ELR (cell line): ENCODE measurements at regions not wholly inside any gene's neighbourhood (a gene's known extent, or its start where the extent isn't known, plus 50 kb on each side); places are given as distances from the start of the nearest gene placed in this dataset.
"Not testable (repeated sequence)": the region's sequence is repeated elsewhere in the genome, so short reads cannot be mapped to it uniquely, and the experiment has no call there.

Experiments used
- DNase-seq: peaks from one replicate; pipeline ENCODE4 v3.0.0-alpha.2; 2015; ENCODE audit warnings: low read depth

- no peak for DNase-seq
Observed at GRCh38 chr14:57061009-57061711, 207.5 kb downstream of the EXOC5 start.

- peak; percentile 1 for DNase-seq
Observed at GRCh38 chr14:57060276-57060955, 208.3 kb downstream of the EXOC5 start.

- DNase-seq, result no peak
Observed at GRCh38 chr14:57058319-57058718, 210.4 kb downstream of the EXOC5 start.

DNA sequence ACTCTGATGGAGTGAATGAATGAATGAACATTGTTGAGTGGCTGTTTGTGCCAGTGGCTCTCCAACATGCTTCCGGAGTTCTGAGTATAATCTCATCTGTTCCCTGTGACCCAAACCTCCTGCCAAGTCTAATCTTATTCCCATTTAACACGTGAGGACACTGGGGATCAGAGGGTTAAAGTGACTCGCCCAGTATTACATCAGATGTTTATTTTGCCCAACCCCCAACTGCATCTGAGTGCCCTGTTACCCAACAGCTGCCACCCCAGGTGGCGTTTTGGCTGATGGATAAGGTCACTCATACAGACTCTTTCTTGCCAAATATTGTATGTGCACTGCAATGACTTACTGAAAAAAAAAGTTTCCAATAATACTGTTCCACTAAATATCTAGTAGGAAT is 210.9 kb downstream of the EXOC5 start:
- no peak for DNase-seq

DNA sequence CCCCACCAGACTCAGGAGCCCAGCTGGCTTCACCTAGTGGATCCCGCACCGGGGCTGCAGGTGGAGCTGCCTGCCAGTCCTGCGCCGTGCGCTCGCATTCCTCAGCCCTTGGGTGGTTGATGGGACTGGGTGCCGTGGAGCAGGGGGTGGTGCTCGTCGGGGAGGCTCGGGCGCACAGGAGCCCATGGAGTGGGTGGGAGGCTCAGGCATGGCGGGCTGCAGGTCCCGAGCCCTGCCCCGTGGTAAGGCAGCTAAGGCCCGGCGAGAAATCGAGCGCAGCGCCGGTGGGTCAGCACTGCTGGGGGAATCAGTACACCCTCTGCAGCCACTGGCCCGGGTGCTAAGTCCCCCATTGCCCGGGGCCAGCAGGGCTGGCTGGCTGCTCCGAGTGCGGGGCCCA is 212.2 kb downstream of the EXOC5 start:
- DNase-seq, result not testable (repeated sequence)

DNA sequence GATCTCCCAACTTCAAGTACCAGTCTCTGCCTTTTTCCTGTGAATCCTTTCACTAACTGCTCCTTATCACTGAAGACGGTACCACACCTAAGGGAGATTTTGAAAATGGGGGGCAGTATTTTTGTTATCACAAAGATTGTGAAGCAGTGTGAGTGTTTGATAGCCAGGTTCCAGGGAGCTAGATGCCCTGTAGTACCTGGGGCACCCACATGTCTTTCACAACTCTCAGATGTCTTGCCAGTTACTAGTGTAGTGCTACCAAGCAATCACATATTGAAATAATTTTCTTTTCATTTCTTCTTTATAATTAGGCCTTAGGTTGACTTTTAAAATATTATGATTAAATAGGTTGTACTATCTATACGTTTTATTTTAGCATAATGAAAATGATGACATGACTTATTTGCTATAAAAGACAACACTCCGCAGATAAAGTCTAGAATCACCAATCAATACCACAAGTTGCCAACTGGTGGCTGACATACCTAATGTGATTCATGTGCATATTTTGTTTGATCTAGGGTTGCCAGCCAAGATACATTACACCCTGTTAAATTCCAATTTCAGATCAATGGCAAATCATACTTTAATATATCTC is 215.9 kb downstream of the EXOC5 start:
- no peak for DNase-seq

DNA sequence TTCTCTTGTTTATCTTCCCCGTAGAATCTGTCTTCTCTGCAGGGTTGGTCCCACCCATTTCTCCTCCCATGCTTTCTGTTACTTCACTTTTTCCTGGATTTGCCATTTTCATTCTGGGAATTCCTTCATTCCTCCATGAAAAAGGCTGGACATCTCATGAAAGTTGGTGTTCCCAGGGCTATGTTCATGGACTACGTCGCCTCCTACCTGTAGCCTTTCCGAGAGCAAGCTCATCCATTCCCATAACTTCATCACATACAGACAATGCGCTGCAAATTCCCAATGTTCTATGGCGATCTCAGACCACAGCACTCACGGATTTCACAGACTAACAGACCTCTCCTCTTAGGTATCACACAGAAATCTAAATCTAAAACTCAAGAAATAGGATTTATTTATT is 217.1 kb downstream of the EXOC5 start:
- DNase-seq, result no peak

- DNase-seq, result no peak
Observed at GRCh38 chr14:57049848-57050247, 218.9 kb downstream of the EXOC5 start.

DNA sequence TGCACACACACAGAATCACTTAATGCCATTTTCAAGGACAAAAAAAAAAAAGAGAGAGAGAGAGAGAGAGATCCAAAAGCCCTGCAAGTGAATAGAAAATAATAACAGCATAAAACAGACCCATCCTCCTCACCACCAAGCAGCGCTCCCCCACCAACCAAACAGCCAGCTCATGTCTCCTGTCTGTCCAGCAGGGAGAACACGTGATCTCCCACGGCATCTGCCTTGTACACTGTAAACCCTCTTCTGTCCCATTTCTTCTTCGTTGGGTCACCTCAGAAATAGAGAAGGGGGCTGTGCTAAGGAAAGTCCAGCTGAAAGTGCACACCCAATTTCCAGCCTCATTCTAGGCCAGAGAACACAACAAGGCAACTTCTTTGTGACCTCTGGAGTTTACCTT is 222.5 kb downstream of the EXOC5 start:
- DNase-seq, result no peak

DNA sequence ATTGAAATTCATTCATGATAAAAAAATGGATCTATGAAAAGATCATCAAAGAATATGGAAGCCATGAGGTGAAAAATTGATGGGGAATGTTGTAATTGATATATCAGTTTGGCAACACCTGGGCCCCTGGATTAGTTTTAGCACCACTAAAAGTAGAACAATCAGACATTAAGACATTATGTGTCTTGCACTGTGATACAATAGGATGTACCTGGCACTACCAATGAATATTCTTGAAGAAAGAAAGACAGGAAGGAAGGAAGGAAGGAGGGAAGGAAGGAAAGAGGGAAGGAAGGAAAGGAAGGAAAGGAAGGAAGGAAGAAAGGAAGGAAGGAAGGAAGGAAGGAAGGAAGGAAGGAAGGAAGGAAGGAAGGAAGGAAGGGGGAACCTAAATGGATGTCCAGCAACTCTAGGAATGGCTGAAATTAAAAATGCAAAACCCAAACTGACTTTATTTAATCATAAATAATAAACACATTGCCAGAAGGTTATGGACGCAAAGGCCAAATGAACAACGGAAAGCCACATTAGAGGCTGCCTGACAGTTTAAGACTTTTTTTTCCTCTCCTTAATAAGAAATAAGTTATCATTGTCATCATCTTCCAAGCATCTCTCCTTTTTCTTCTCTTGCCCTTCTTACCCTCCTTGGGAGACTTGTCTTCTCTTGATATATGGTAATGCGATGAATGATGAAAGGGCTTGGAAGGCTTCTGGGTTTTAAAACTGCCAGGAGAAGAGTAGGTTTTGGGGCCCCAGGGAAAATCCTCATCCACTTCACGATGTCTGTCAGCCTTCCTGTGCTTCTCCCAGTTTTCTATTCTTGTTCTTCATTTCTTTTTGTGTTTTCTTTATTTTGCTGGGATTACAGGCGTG is 224.4 kb downstream of the EXOC5 start:
- DNase-seq, result not testable (repeated sequence)

DNA sequence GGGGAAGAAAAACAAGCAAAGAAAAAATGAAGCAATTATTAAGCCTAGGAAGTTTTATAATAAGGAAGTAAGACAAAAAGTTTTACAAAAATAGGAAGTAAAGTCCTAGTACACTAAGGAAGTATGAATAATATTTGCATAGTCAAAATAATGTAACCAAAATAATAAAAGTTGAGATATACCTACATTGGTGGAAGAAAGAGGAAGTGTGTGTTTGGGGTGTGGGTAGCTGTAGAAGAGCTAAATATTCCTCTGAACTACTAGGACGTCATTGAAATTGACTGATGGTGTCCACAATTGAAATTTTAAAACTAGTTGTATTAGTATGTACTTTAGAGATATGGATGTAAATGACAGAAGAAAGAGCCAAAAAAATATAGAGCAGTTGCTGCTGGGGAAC is 228.4 kb upstream of the OTX2 start:
- no peak for DNase-seq

DNA sequence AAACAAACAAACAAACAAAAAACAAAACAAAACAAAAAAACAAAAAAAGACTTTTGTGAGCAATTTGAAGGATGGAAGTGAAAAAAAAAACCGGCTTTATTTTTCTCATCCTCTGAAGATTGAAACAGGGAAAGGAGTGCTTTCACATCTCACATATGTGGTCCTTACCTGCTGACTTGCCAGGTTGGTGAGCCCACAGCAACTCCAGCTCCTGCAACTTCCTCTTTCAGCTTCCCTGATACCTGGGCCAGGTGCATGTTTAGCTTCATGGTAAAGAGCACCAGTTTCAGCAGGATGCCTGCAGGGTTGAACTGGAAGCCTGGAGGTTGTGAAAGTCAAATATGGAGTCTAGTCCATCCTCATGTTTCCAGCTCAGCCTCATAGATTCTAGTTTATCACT is 221.2 kb upstream of the OTX2 start:
- DNase-seq, result no peak

- DNase-seq, result no peak
Observed at GRCh38 chr14:57029620-57030253, 219.5 kb upstream of the OTX2 start.

- no peak for DNase-seq
Observed at GRCh38 chr14:57025456-57025855, 215.2 kb upstream of the OTX2 start.

GRCh38 chr14:57022608-57023007 is 212.3 kb upstream of the OTX2 start:
- DNase-seq, result no peak

DNA sequence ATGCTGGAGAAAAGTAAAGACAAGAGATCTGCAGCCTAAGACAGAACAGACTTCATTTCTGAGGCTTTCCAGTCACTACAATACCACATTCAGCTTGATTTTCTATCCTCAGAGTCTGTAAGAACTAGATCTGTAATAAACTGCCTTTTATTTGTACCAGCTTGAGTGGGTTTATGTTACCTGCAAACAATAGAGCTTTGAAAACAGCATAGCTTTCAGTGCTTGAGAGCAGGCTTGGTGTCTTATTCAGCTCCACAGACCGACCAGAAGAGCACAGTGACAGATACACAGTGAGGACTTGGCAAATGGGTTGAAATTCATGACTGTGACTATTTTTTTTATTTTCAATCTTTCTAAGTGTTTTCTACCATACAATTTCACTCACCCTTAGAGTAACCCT is 207.8 kb upstream of the OTX2 start:
- no peak for DNase-seq

GRCh38 chr14:57013987-57014386 is 203.7 kb upstream of the OTX2 start:
- no peak for DNase-seq

- DNase-seq, result no peak
Observed at GRCh38 chr14:57009585-57010515, 199.6 kb upstream of the OTX2 start.

GRCh38 chr14:57008534-57008933 is 198.3 kb upstream of the OTX2 start:
- DNase-seq, result no peak

DNA sequence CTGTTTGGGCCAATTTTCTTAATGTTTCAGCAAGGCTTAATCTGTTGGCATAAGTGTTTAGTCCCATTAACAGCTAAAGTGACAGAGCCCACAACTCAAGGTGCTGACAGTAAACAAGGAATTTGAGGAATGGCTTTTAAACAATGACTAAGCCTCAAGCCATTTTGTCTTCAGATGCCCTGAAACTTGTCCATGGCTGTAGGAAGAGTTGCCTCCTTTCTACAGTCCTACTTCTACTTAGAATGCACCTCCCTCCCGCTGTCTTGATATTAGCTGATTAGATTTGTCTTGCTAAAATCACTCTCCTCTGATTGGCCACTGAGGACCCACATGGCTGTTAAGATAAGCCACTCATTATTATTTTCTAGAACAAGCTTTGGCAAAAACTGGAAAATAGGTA is 188.4 kb upstream of the OTX2 start:
- DNase-seq, result no peak
